Spleen (tissue), 11 donors: ENCODE measurements at regions not wholly inside any gene's neighbourhood (a gene's known extent, or its start where the extent isn't known, plus 50 kb on each side); places are given as distances from the start of the nearest gene placed in this dataset.

Source experiments
- DNase-seq: peaks from one replicate; pipeline ENCODE4 v3.0.0-alpha.2; 2020
- H3K27ac ChIP-seq, 8 donors: fragments of 200-600 bp; sonication (generic) in 7 of 8; 1 replicate in 4 of 8; 2 replicates in 4 of 8; pipeline versions ENCODE4 v1.5.0 to v1.8.0; 2016 to 2021; ENCODE audit warnings: inconsistent platforms in 4 of 8, mild to moderate bottlenecking in 4 of 8, moderate library complexity in 1 of 8
- H3K27me3 ChIP-seq, 7 donors: fragments of 200-600 bp; sonication (generic) in 6 of 7; replicated peaks in 1 of 7; 1 replicate in 4 of 7; 2 replicates in 3 of 7; pipeline versions ENCODE4 v1.5.0 to v1.8.0; 2016 to 2021; ENCODE audit warnings: inconsistent platforms in 3 of 7, mild to moderate bottlenecking in 1 of 7
- H3K36me3 ChIP-seq, 6 donors: fragments of 200-600 bp; sonication (generic) in 5 of 6; 1 replicate in 4 of 6; 2 replicates in 2 of 6; pipeline versions ENCODE4 v1.5.0 to v1.8.0; 2016 to 2021; ENCODE audit warnings: inconsistent platforms in 2 of 6
- H3K4me1 ChIP-seq, 6 donors: fragments of 200-600 bp; sonication (generic) in 5 of 6; 1 replicate in 3 of 6; 2 replicates in 3 of 6; pipeline versions ENCODE4 v1.5.0 to v1.8.0; 2016 to 2021; ENCODE audit warnings: inconsistent platforms in 3 of 6
- H3K4me3 ChIP-seq, 8 donors: fragments of 200-600 bp; sonication (generic) in 7 of 8; 1 replicate in 4 of 8; 2 replicates in 4 of 8; pipeline versions ENCODE4 v1.5.0 to v1.8.0; 2016 to 2021; ENCODE audit warnings: inconsistent platforms in 4 of 8, mild to moderate bottlenecking in 4 of 8, moderate library complexity in 2 of 8
- H3K9me3 ChIP-seq, 8 donors: fragments of 200-600 bp; sonication (generic) in 7 of 8; 1 replicate in 4 of 8; 2 replicates in 4 of 8; pipeline versions ENCODE4 v1.5.0 to v1.8.0; 2016 to 2021; ENCODE audit warnings: inconsistent platforms in 4 of 8
- POLR2A ChIP-seq, 3 donors: fragments of 450-650 bp; IDR thresholded peaks; one replicate each; pipeline ENCODE4 v1.5.1; 2017; ENCODE audit warnings: antibody characterized with exemption in 3 of 3, mild to moderate bottlenecking in 1 of 3
- POLR2AphosphoS5 ChIP-seq, 3 donors: sonication (generic); formaldehyde crosslinking; IDR thresholded peaks; one replicate each; pipeline ENCODE4 v1.5.1; 2017; ENCODE audit warnings: antibody characterized with exemption in 3 of 3
- WGBS, 5 donors: extraction: QIAGEN DNeasy Blood & Tissue Kit in 3 of 5; methylation state at CpG; one replicate each; pipeline versions ENCODE4 v1.1.5 to v1.1.7; 2013 to 2018; 5-methylcytosine and 5-hydroxymethylcytosine counted together
- intact Hi-C: fragments of 100-400 bp; cut with DNase I; formaldehyde crosslinking; loops from one replicate; pipeline ENCODE4 v1.15.0; 2023; ENCODE audit warnings: low total_unique reads
- TF ChIP-seq, protein P1 (sequence below), 11 experiments: fragments of 200-600 bp in 7 of 11; fragments of 450-650 bp in 4 of 11; sonication (generic) in 4 of 11; IDR thresholded peaks in 8 of 11; conservative IDR thresholded peaks in 3 of 11; 1 replicate in 7 of 11; 2 replicates in 4 of 11; pipeline versions ENCODE4 v1.4.0 to v1.8.0; 2016 to 2021; ENCODE audit warnings: antibody characterized with exemption in 11 of 11, inconsistent platforms in 4 of 11, mild to moderate bottlenecking in 1 of 11
- donor health status: healthy with polysubstance abuse.
- donor health status: DM: no; HTN: no; CAD: no; lungs with moderate emphysema.
- donor health status: DM: no; HTN: no; CAD: no.
- donor health status: Bipolar disorder and iron deficiency.
- donor health status: healthy.
- donor health status: DM: no; HTN: no; CAD: no.
- donor health status: DM: yes; HTN: yes; CAD: no.

DNA sequence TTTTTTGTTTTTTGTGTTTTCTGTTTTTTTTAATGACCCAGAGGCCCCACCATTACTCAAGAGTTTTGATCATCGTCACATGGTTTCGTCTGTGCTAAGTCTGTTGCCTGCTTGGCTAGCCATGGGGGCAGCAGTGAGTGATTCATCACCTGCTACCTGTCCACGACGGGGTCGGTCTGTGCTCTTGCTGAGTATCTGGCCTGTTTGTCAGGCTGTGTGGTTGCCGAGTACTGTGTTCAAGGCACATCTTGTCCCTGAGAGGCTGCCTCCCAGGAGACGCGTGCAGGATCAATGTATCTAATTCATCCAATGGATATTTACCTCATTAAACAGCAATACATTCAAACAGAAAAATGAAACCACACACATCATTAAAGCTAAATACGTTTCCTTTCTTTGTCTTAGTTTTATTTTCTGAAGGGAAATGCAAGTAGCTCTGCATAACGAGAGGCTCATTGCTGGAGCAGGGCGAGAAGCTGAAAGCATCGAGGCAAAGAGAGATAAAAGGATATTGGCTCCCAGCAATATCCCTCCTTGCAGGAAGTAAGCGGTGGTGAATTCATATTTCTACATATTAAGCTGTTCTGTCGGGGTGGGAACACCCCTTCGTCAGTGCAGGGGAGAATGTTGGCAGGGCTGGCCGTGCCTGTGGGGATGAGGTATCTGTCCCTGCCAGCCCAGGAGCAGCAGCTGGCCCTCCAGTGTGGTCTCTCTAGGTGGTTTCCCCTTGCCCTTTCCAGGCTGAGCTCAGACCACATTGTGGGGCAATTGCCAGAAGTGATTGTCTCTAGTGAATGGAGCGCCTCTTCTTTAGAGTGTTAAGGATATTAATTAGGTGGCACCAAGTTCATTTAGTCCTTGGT lies 166.2 kb upstream of the ASIC2 start:
- H3K27ac ChIP-seq = no peak overlapping the region
- 58 to 80% (median 72%) methylated on average over 17 of the region's 17 CpGs for WGBS, 5 donors
- no peaks in the 10 kb centered on the region for H3K9me3 ChIP-seq
- no peaks in the 10 kb centered on the region for H3K36me3 ChIP-seq
- intact Hi-C loops = no loop called here
- H3K4me1 ChIP-seq = no peaks in the 10 kb centered on the region
- TF ChIP-seq, protein P1, sequence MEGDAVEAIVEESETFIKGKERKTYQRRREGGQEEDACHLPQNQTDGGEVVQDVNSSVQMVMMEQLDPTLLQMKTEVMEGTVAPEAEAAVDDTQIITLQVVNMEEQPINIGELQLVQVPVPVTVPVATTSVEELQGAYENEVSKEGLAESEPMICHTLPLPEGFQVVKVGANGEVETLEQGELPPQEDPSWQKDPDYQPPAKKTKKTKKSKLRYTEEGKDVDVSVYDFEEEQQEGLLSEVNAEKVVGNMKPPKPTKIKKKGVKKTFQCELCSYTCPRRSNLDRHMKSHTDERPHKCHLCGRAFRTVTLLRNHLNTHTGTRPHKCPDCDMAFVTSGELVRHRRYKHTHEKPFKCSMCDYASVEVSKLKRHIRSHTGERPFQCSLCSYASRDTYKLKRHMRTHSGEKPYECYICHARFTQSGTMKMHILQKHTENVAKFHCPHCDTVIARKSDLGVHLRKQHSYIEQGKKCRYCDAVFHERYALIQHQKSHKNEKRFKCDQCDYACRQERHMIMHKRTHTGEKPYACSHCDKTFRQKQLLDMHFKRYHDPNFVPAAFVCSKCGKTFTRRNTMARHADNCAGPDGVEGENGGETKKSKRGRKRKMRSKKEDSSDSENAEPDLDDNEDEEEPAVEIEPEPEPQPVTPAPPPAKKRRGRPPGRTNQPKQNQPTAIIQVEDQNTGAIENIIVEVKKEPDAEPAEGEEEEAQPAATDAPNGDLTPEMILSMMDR (IDR thresholded peaks at IDR 0.05 in 8 of 11, conservative IDR thresholded peaks at IDR 0.05 in 3 of 11) = no peak
- no peak for TF ChIP-seq POLR2AphosphoS5 (IDR thresholded peaks at IDR 0.05)
- no peak for TF ChIP-seq POLR2A (IDR thresholded peaks at IDR 0.05)
- no peak for DNase-seq
- peaks cover 0 to 41% (median 0%) of the 10 kb centered on the region in 7 donors for H3K27me3 ChIP-seq
- H3K4me3 ChIP-seq = no peak overlapping the region

DNA sequence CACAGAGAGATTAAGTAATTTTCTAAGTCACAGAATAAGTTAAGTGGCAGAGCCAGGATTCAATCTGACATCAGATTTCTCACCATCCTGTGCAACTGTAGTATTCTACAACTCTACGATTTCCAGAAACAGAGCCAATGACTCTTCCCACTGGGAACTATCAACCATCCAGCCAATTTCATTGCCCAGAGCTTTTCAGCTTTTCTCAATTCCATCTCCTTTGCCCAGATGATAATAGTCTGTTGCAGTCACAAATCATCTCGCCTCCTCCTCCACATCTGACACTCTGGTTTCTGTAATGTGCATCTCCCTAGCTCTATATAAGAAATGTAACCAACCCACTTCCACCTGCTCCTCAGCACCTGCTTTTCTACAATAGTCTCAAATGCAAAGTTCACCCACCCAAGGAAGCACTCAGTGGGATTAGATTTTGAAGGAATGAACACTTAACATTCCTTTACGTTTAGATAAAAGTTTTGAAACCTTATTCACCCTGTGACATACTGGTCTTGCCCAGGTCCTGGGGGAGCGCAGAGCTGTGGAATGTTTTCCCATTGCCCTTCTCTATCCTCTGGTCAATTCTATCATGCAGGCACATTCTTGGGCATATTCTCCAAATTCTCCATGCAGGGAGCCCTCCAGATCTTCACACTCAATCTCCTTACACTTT lies 167.8 kb upstream of the ASIC2 start:
- Histone ChIP-seq H3K9me3 (no peaks in the 10 kb centered on the region), H3K4me3 (no peak overlapping the region), H3K27me3 (peaks cover 0 to 38% (median 0%) of the 10 kb centered on the region in 7 donors), H3K27ac (no peak overlapping the region), H3K36me3 (no peaks in the 10 kb centered on the region), H3K4me1 (no peaks in the 10 kb centered on the region)
- intact Hi-C loops = no loop called here
- 60 to 80% (median 69%) methylated on average over 4 of the region's 4 CpGs for WGBS, 5 donors
- DNase-seq = no peak
- TF ChIP-seq, protein P1 (IDR thresholded peaks at IDR 0.05 in 8 of 11, conservative IDR thresholded peaks at IDR 0.05 in 3 of 11) = no peak
- TF ChIP-seq POLR2A (IDR thresholded peaks at IDR 0.05) (no peak), POLR2AphosphoS5 (IDR thresholded peaks at IDR 0.05) (no peak)

DNA sequence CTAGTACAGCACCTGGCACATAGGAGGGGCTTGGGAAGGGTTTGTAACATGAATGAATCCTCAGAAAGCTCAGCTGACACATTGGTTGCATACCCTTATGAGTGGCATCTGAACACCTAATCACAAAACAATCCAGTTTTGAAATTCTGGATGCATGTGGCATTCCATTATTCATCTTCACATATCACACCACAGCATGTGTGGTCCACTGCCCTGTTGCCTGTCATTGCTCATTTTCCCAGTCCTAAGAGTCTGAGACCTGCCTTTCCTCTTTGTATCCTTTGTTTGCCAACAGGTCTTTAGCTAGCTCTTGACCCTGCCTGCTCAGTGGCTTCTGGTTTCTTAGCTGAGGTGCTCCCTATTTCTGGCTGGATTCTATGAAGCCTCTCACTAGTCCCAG lies 170.8 kb upstream of the ASIC2 start:
- H3K36me3 ChIP-seq = no peaks in the 10 kb centered on the region
- H3K4me1 ChIP-seq = no peaks in the 10 kb centered on the region
- intact Hi-C loops = no loop called here
- peaks cover 0 to 13% (median 0%) of the 10 kb centered on the region in 8 donors for H3K9me3 ChIP-seq
- H3K4me3 ChIP-seq = no peak overlapping the region
- no peak overlapping the region for H3K27ac ChIP-seq
- DNase-seq = no peak
- H3K27me3 ChIP-seq = peaks cover 0 to 19% (median 0%) of the 10 kb centered on the region in 7 donors
- TF ChIP-seq POLR2AphosphoS5 (IDR thresholded peaks at IDR 0.05) (no peak), POLR2A (IDR thresholded peaks at IDR 0.05) (no peak)
- TF ChIP-seq, protein P1 (IDR thresholded peaks at IDR 0.05 in 8 of 11, conservative IDR thresholded peaks at IDR 0.05 in 3 of 11) = no peak

DNA sequence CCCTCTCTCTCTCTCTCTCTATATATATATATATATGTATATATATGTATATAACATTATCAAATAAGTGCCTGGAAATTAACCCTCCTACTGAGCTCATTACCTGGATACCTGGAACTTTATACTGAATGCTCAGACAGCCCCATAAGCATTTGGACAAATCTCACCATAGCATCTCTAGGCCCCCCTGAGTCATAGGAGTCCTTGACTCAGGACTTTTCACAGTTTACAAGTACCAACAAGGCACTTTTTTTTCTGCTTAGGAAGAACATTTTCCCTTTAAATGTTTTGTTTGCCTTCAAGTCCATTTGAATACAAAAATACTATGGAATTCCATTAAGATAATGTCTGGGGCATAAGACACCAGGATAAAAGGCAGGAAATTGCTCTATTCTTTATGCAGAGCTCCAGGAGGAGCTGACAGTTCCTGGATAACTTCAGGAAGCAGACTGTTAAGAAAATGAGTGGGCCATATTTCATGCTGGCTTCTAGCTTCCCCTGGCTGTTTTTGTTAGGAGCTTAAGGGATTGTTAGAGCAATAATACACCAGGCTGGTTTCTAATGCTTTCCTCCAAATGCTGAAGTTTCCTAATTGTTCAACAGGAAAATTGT lies 171.7 kb upstream of the ASIC2 start:
- Histone ChIP-seq H3K27me3 (peaks cover 0 to 11% (median 0%) of the 10 kb centered on the region in 7 donors), H3K27ac (no peak overlapping the region), H3K4me1 (no peaks in the 10 kb centered on the region), H3K36me3 (no peaks in the 10 kb centered on the region), H3K9me3 (peaks cover 0 to 13% (median 0%) of the 10 kb centered on the region in 8 donors), H3K4me3 (no peak overlapping the region)
- DNase-seq = no peak
- intact Hi-C loops = no loop called here
- TF ChIP-seq, protein P1 (IDR thresholded peaks at IDR 0.05 in 8 of 11, conservative IDR thresholded peaks at IDR 0.05 in 3 of 11) = no peak
- TF ChIP-seq POLR2AphosphoS5 (IDR thresholded peaks at IDR 0.05) = no peak
- no peak for TF ChIP-seq POLR2A (IDR thresholded peaks at IDR 0.05)
